ENCODE measurements at regions not wholly inside any gene's neighbourhood (a gene's known extent, or its start where the extent isn't known, plus 50 kb on each side); places are given as distances from the start of the nearest gene placed in this dataset.

DNA sequence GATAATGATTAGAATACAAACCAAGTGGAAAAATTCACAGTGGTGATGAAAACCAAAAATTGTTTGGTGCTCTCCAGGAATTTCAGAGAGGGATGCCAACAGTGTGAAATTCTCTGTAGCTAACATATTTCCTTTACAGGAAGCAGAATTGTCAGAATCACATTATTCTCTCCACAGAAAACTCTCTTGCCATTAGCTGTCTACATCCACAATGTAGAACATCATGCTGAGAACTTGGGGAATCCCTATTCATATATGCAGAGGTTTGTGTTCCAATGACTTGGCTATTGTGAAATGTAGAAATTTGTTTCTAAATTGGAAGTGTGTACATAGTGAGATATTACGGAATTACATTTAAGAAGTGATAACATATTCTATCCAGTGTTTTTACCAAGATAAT lies 142.0 kb downstream of the PCDH7 start:
- TF ChIP-seq POLR2AphosphoS5 (IDR thresholded peaks at IDR 0.05) (no peak), CTCF (IDR thresholded peaks at IDR 0.05) (no peak), POLR2A (IDR thresholded peaks at IDR 0.05) (no peak), EP300 (IDR thresholded peaks at IDR 0.05) (no peak)

Data from stomach (tissue), 4 donors.